Loucy (cell line): ENCODE measurements at regions not wholly inside any gene's neighbourhood (a gene's known extent, or its start where the extent isn't known, plus 50 kb on each side); places are given as distances from the start of the nearest gene placed in this dataset.

ENCODE experiments used
- H2AFZ ChIP-seq: fragments of 200-600 bp; sonication (generic); 2 replicates; pipeline ENCODE4 v1.6.0; 2016; ENCODE audit warnings: antibody characterized with exemption, mild to moderate bottlenecking, low read length, moderate library complexity
- H3F3A ChIP-seq: fragments of 200-600 bp; 2 replicates; pipeline ENCODE4 v1.6.0; 2016; ENCODE audit warnings: antibody characterized with exemption, low read depth, mild to moderate bottlenecking
- H3K27me3 ChIP-seq: fragments of 200-600 bp; sonication (generic); 2 replicates; pipeline ENCODE4 v1.6.1; 2014; ENCODE audit warnings: low read length, mild to moderate bottlenecking; ENCODE audit not compliant: insufficient read depth, poor library complexity, severe bottlenecking
- H3K36me3 ChIP-seq: fragments of 200-600 bp; sonication (generic); 2 replicates; pipeline ENCODE4 v1.6.1; 2016; ENCODE audit warnings: low read length; ENCODE audit not compliant: insufficient read depth
- H3K4me1 ChIP-seq: fragments of 200-600 bp; sonication (generic); 2 replicates; pipeline ENCODE4 v1.5.1; 2014; ENCODE audit warnings: low read length, mild to moderate bottlenecking; ENCODE audit not compliant: insufficient read depth, poor library complexity, severe bottlenecking
- H3K4me2 ChIP-seq: fragments of 200-600 bp; sonication (generic); 2 replicates; pipeline ENCODE4 v1.6.0; 2014; ENCODE audit warnings: antibody characterized with exemption, low read length, low read depth, mild to moderate bottlenecking; ENCODE audit not compliant: poor library complexity, severe bottlenecking
- H3K4me3 ChIP-seq: fragments of 200-600 bp; sonication (generic); 2 replicates; pipeline ENCODE4 v1.5.1; 2014; ENCODE audit warnings: low read length, mild to moderate bottlenecking, mixed read lengths; ENCODE audit not compliant: poor library complexity, severe bottlenecking
- H3K79me2 ChIP-seq: fragments of 200-600 bp; sonication (generic); 2 replicates; pipeline ENCODE4 v1.6.1; 2014; ENCODE audit warnings: low read length; ENCODE audit not compliant: insufficient read depth
- H3K9ac ChIP-seq: fragments of 200-600 bp; sonication (generic); 2 replicates; pipeline ENCODE4 v1.6.0; 2014; ENCODE audit warnings: mild to moderate bottlenecking, low read depth, low read length, moderate library complexity; ENCODE audit not compliant: poor library complexity, severe bottlenecking
- H3K9me2 ChIP-seq: fragments of 200-600 bp; sonication (generic); replicated peaks from 2 replicates; pipeline ENCODE4 v1.6.1; 2016; ENCODE audit warnings: low read depth, low read length, mixed read lengths
- H3K9me3 ChIP-seq: fragments of 200-600 bp; sonication (generic); 2 replicates; pipeline ENCODE4 v1.6.1; 2014; ENCODE audit warnings: mild to moderate bottlenecking, antibody characterized with exemption, low read length, low read depth; ENCODE audit not compliant: insufficient read depth
- H4K20me1 ChIP-seq: fragments of 200-600 bp; sonication (generic); 2 replicates; pipeline ENCODE4 v1.6.0; 2014; ENCODE audit warnings: antibody characterized with exemption, low read length, mild to moderate bottlenecking; ENCODE audit not compliant: insufficient read depth, poor library complexity, severe bottlenecking
- CTCF ChIP-seq: fragments of 200-600 bp; sonication (generic); conservative IDR thresholded peaks from 2 replicates; pipeline ENCODE4 v1.5.1; 2014; ENCODE audit warnings: mild to moderate bottlenecking, antibody characterized with exemption, low read length
- EZH2phosphoT487 ChIP-seq: fragments of 200-600 bp; IDR thresholded peaks from 2 replicates; pipeline ENCODE4 v1.6.1; 2018; ENCODE audit warnings: antibody characterized with exemption, mild to moderate bottlenecking, moderate library complexity, borderline replicate concordance

- no peaks in the 10 kb centered on the region for H4K20me1 ChIP-seq
- H3K9ac ChIP-seq: no peak overlapping the region
- H2AFZ ChIP-seq: no peak overlapping the region
- no peak overlapping the region for H3K4me3 ChIP-seq
- no peaks in the 10 kb centered on the region for H3K36me3 ChIP-seq
- no peaks in the 10 kb centered on the region for H3K4me1 ChIP-seq
- no peaks in the 10 kb centered on the region for H3F3A ChIP-seq
- H3K9me3 ChIP-seq: no peaks in the 10 kb centered on the region
- no peaks in the 10 kb centered on the region for H3K27me3 ChIP-seq
- no peaks in the 10 kb centered on the region for H3K9me2 ChIP-seq
- no peak overlapping the region for H3K4me2 ChIP-seq
- H3K79me2 ChIP-seq: no peaks in the 10 kb centered on the region
- TF ChIP-seq CTCF: no peak
- TF ChIP-seq EZH2phosphoT487: no peak
Observed at GRCh38 chr9:90020276-90020871, 415.6 kb downstream of the GADD45G start.

- H3K4me2 ChIP-seq: no peak overlapping the region
- H3K4me1 ChIP-seq: no peaks in the 10 kb centered on the region
- H3K9me3 ChIP-seq: no peaks in the 10 kb centered on the region
- no peaks in the 10 kb centered on the region for H3K27me3 ChIP-seq
- H2AFZ ChIP-seq: no peak overlapping the region
- H3K79me2 ChIP-seq: no peaks in the 10 kb centered on the region
- H3K9me2 ChIP-seq: no peaks in the 10 kb centered on the region
- H3K9ac ChIP-seq: no peak overlapping the region
- no peaks in the 10 kb centered on the region for H3F3A ChIP-seq
- H4K20me1 ChIP-seq: no peaks in the 10 kb centered on the region
- TF ChIP-seq CTCF (no peak), EZH2phosphoT487 (no peak)
- no peak overlapping the region for H3K4me3 ChIP-seq
- no peaks in the 10 kb centered on the region for H3K36me3 ChIP-seq
Observed at GRCh38 chr9:90021216-90021906, 416.5 kb downstream of the GADD45G start.

- H3K27me3 ChIP-seq: no peaks in the 10 kb centered on the region
- H3K9me2 ChIP-seq: no peaks in the 10 kb centered on the region
- no peaks in the 10 kb centered on the region for H4K20me1 ChIP-seq
- H3K4me3 ChIP-seq: no peak overlapping the region
- TF ChIP-seq CTCF (no peak), EZH2phosphoT487 (no peak)
- H3K36me3 ChIP-seq: no peaks in the 10 kb centered on the region
- no peak overlapping the region for H2AFZ ChIP-seq
- no peaks in the 10 kb centered on the region for H3K9me3 ChIP-seq
- no peaks in the 10 kb centered on the region for H3K4me1 ChIP-seq
- no peak overlapping the region for H3K4me2 ChIP-seq
- no peaks in the 10 kb centered on the region for H3F3A ChIP-seq
- H3K9ac ChIP-seq: no peak overlapping the region
- H3K79me2 ChIP-seq: no peaks in the 10 kb centered on the region
Observed at GRCh38 chr9:90022474-90022873, 417.7 kb downstream of the GADD45G start.
